ENCODE measurements at regions not wholly inside any gene's neighbourhood (a gene's known extent, or its start where the extent isn't known, plus 50 kb on each side); places are given as distances from the start of the nearest gene placed in this dataset.

GRCh38 chr1:60244906-60245305 is 171.3 kb upstream of the C1orf87 start:
- no peak overlapping the region for H3K4me3 ChIP-seq (ENCODE audit: low read length)
- TF ChIP-seq CTCF (IDR thresholded peaks at IDR 0.05; ENCODE audit: low read depth, low read length, poor library complexity, severe bottlenecking) (no peak), EZH2phosphoT487 (IDR thresholded peaks at IDR 0.05; ENCODE audit: borderline replicate concordance, low read length) (no peak)
- no peaks in the 10 kb centered on the region for H4K20me1 ChIP-seq (ENCODE audit: control insufficient read depth, insufficient read depth, low read depth, low read length)

GRCh38 chr1:60235275-60235674 is 161.7 kb upstream of the C1orf87 start:
- Histone ChIP-seq H3K9me3 (ENCODE audit: control insufficient read depth, insufficient read depth, low read length) (no peaks in the 10 kb centered on the region), H3K27me3 (ENCODE audit: control insufficient read depth, low read length) (no peaks in the 10 kb centered on the region), H3K4me3 (ENCODE audit: low read length) (no peak overlapping the region), H3K9me2 (replicated peaks; ENCODE audit: control insufficient read depth, low read length) (no peaks in the 10 kb centered on the region), H3K4me2 (ENCODE audit: low read length) (no peak overlapping the region), H3K4me1 (ENCODE audit: control insufficient read depth, low read length) (no peaks in the 10 kb centered on the region), H3K79me2 (ENCODE audit: control insufficient read depth, low read length) (no peaks in the 10 kb centered on the region), H3F3A (ENCODE audit: control insufficient read depth, insufficient read depth) (no peaks in the 10 kb centered on the region), H3K27ac (ENCODE audit: low read depth, low read length) (no peak overlapping the region), H4K20me1 (ENCODE audit: control insufficient read depth, insufficient read depth, low read depth, low read length) (no peaks in the 10 kb centered on the region), H3K36me3 (ENCODE audit: control insufficient read depth, low read length) (no peaks in the 10 kb centered on the region)
- TF ChIP-seq CTCF (IDR thresholded peaks at IDR 0.05; ENCODE audit: low read depth, low read length, poor library complexity, severe bottlenecking): no peak
- TF ChIP-seq EZH2phosphoT487 (IDR thresholded peaks at IDR 0.05; ENCODE audit: borderline replicate concordance, low read length): no peak

More at GRCh38 chr1:60244906-60245305, 171.3 kb upstream of the C1orf87 start:
- Histone ChIP-seq H3K79me2 (ENCODE audit: control insufficient read depth, low read length) (no peaks in the 10 kb centered on the region), H3K9me2 (replicated peaks; ENCODE audit: control insufficient read depth, low read length) (no peaks in the 10 kb centered on the region), H3K27ac (ENCODE audit: low read depth, low read length) (no peak overlapping the region), H3K9me3 (ENCODE audit: control insufficient read depth, insufficient read depth, low read length) (no peaks in the 10 kb centered on the region), H3K4me1 (ENCODE audit: control insufficient read depth, low read length) (no peaks in the 10 kb centered on the region), H3K36me3 (ENCODE audit: control insufficient read depth, low read length) (no peaks in the 10 kb centered on the region), H3K4me2 (ENCODE audit: low read length) (no peak overlapping the region), H3K27me3 (ENCODE audit: control insufficient read depth, low read length) (no peaks in the 10 kb centered on the region), H3F3A (ENCODE audit: control insufficient read depth, insufficient read depth) (no peaks in the 10 kb centered on the region)

- Histone ChIP-seq H3F3A (ENCODE audit: control insufficient read depth, insufficient read depth) (no peaks in the 10 kb centered on the region), H3K27ac (ENCODE audit: low read depth, low read length) (no peak overlapping the region), H4K20me1 (ENCODE audit: control insufficient read depth, insufficient read depth, low read depth, low read length) (no peaks in the 10 kb centered on the region), H3K36me3 (ENCODE audit: control insufficient read depth, low read length) (no peaks in the 10 kb centered on the region), H3K4me3 (ENCODE audit: low read length) (no peak overlapping the region), H3K9me2 (replicated peaks; ENCODE audit: control insufficient read depth, low read length) (no peaks in the 10 kb centered on the region), H3K27me3 (ENCODE audit: control insufficient read depth, low read length) (no peaks in the 10 kb centered on the region), H3K9me3 (ENCODE audit: control insufficient read depth, insufficient read depth, low read length) (no peaks in the 10 kb centered on the region), H3K4me2 (ENCODE audit: low read length) (no peak overlapping the region), H3K79me2 (ENCODE audit: control insufficient read depth, low read length) (no peaks in the 10 kb centered on the region), H3K4me1 (ENCODE audit: control insufficient read depth, low read length) (no peaks in the 10 kb centered on the region)
- no peak for TF ChIP-seq CTCF (IDR thresholded peaks at IDR 0.05; ENCODE audit: low read depth, low read length, poor library complexity, severe bottlenecking)
- TF ChIP-seq EZH2phosphoT487 (IDR thresholded peaks at IDR 0.05; ENCODE audit: borderline replicate concordance, low read length): no peak
These were observed 161.2 kb upstream of the C1orf87 start for GRCh38 chr1:60234776-60235175.

GRCh38 chr1:60229821-60230220 is 156.3 kb upstream of the C1orf87 start:
- H4K20me1 ChIP-seq (ENCODE audit: control insufficient read depth, insufficient read depth, low read depth, low read length): no peaks in the 10 kb centered on the region
- no peak overlapping the region for H3K4me2 ChIP-seq (ENCODE audit: low read length)
- no peaks in the 10 kb centered on the region for H3K4me1 ChIP-seq (ENCODE audit: control insufficient read depth, low read length)
- TF ChIP-seq CTCF (IDR thresholded peaks at IDR 0.05; ENCODE audit: low read depth, low read length, poor library complexity, severe bottlenecking) (no peak), EZH2phosphoT487 (IDR thresholded peaks at IDR 0.05; ENCODE audit: borderline replicate concordance, low read length) (no peak)
- no peaks in the 10 kb centered on the region for H3K9me3 ChIP-seq (ENCODE audit: control insufficient read depth, insufficient read depth, low read length)
- H3K9me2 ChIP-seq (replicated peaks; ENCODE audit: control insufficient read depth, low read length): no peaks in the 10 kb centered on the region
- H3F3A ChIP-seq (ENCODE audit: control insufficient read depth, insufficient read depth): no peaks in the 10 kb centered on the region
- H3K27ac ChIP-seq (ENCODE audit: low read depth, low read length): no peak overlapping the region
- no peak overlapping the region for H3K4me3 ChIP-seq (ENCODE audit: low read length)
- H3K36me3 ChIP-seq (ENCODE audit: control insufficient read depth, low read length): no peaks in the 10 kb centered on the region
- no peaks in the 10 kb centered on the region for H3K79me2 ChIP-seq (ENCODE audit: control insufficient read depth, low read length)
- H3K27me3 ChIP-seq (ENCODE audit: control insufficient read depth, low read length): no peaks in the 10 kb centered on the region

All from DOHH2 (cell line).